Peyer's patch (tissue), 4 donors: ENCODE measurements at regions not wholly inside any gene's neighbourhood (a gene's known extent, or its start where the extent isn't known, plus 50 kb on each side); places are given as distances from the start of the nearest gene placed in this dataset.

Experiments used
- DNase-seq, 3 donors: peaks; one replicate each; pipeline ENCODE4 v3.0.0-alpha.2; 2017 to 2019
- H3K27ac ChIP-seq, 4 donors: fragments of 200-600 bp; sonication (generic); one replicate each; pipeline ENCODE4 v1.5.1; 2016 to 2019
- H3K27me3 ChIP-seq, 2 donors: fragments of 200-600 bp; sonication (generic); one replicate each; pipeline ENCODE4 v1.5.1; 2019
- H3K36me3 ChIP-seq, 3 donors: fragments of 200-600 bp; sonication (generic); one replicate each; pipeline ENCODE4 v1.5.1; 2016 to 2019
- H3K4me1 ChIP-seq, 4 donors: fragments of 200-600 bp; sonication (generic); one replicate each; pipeline ENCODE4 v1.5.1; 2016 to 2019
- H3K4me3 ChIP-seq, 4 donors: fragments of 200-600 bp; sonication (generic); 1 replicate in 3 of 4; 2 replicates in 1 of 4; pipeline ENCODE4 v1.5.1; 2016 to 2019; ENCODE audit warnings: mild to moderate bottlenecking in 1 of 4
- H3K9me3 ChIP-seq, 4 donors: fragments of 200-600 bp; sonication (generic); one replicate each; pipeline ENCODE4 v1.5.1; 2016 to 2019; ENCODE audit warnings: mild to moderate bottlenecking in 1 of 4
- POLR2A ChIP-seq, 2 donors: fragments of 450-650 bp; IDR thresholded peaks; one replicate each; pipeline ENCODE4 v1.5.1; 2017; ENCODE audit warnings: antibody characterized with exemption in 2 of 2, mild to moderate bottlenecking in 2 of 2, moderate library complexity in 2 of 2
- TF ChIP-seq, protein P1 (sequence below), 6 experiments: fragments of 450-650 bp in 4 of 6; fragments of 200-600 bp in 2 of 6; sonication (generic) in 1 of 6; IDR thresholded peaks; one replicate each; pipeline ENCODE4 v1.5.1; 2017 to 2019; ENCODE audit warnings: antibody characterized with exemption in 6 of 6, mild to moderate bottlenecking in 3 of 6, moderate library complexity in 1 of 6

DNA sequence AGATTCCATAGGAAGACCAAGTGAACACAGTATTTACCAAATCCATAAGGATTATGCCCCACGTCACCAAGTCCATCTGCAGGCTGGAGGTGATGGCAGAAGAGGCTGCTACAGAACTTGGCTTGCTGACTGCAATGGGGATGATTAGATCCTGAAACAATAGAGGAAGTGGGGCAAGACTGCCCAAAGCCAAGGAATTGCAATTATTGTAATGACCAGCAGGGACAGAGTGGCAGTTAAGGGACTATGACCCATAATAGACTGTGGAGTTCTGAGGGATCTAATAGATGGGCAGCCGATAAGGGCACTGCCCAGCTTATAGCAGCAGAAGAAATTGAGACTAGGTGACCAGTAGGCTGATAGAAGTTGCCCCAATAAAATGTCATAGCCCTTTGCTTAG is 108.4 kb downstream of the MINAR1 start:
- H3K4me3 ChIP-seq: no peak overlapping the region
- no peaks in the 10 kb centered on the region for H3K36me3 ChIP-seq
- no peaks in the 10 kb centered on the region for H3K27me3 ChIP-seq
- no peak for DNase-seq
- no peaks in the 10 kb centered on the region for H3K4me1 ChIP-seq
- TF ChIP-seq POLR2A (IDR thresholded peaks at IDR 0.05): no peak
- TF ChIP-seq, protein P1, sequence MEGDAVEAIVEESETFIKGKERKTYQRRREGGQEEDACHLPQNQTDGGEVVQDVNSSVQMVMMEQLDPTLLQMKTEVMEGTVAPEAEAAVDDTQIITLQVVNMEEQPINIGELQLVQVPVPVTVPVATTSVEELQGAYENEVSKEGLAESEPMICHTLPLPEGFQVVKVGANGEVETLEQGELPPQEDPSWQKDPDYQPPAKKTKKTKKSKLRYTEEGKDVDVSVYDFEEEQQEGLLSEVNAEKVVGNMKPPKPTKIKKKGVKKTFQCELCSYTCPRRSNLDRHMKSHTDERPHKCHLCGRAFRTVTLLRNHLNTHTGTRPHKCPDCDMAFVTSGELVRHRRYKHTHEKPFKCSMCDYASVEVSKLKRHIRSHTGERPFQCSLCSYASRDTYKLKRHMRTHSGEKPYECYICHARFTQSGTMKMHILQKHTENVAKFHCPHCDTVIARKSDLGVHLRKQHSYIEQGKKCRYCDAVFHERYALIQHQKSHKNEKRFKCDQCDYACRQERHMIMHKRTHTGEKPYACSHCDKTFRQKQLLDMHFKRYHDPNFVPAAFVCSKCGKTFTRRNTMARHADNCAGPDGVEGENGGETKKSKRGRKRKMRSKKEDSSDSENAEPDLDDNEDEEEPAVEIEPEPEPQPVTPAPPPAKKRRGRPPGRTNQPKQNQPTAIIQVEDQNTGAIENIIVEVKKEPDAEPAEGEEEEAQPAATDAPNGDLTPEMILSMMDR (IDR thresholded peaks at IDR 0.05): no peak
- H3K9me3 ChIP-seq: no peaks in the 10 kb centered on the region
- no peak overlapping the region for H3K27ac ChIP-seq

DNA sequence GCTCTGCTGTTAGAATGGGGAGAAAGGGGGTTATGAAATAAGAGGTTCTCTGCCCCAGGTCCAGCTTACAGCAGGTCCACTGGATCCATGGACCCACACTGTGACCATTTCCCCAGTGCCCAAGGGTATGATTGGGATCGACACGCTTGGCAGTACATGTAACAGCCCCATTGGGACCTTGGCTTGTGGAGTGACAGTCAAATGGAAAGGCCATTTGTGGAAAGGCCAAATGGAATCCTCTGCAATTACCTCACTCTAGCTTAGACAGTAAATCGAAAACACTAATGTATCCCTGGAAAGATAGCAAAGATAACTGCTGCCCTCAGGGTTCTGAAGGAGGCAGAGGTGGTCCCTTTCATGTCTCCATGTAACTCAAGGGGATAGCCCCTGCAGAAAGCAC is 109.1 kb downstream of the MINAR1 start:
- Histone ChIP-seq H3K9me3 (no peaks in the 10 kb centered on the region), H3K27ac (no peak overlapping the region), H3K4me1 (no peaks in the 10 kb centered on the region), H3K27me3 (no peaks in the 10 kb centered on the region), H3K4me3 (no peak overlapping the region), H3K36me3 (no peaks in the 10 kb centered on the region)
- DNase-seq: no peak
- TF ChIP-seq POLR2A (IDR thresholded peaks at IDR 0.05): no peak
- TF ChIP-seq, protein P1 (IDR thresholded peaks at IDR 0.05): no peak

DNA sequence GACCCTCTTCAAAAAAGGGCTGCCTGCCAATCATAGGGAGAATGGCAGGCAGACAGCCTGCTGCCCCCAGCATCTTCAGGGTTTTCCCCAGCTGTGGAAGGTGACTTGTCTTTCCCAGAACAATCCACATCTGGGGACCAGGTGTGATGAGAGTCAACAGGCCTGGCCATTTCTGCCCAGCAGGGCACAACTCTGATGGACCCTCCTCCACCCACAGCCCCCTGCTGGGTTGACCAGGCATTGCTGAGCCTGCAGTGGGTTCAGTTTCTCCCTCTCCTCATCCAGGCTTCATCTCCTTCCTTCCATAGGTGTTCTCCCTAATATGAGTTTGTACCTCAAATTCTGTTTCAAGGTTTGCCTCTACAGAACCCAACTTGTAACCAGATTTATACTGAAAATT is 111.0 kb downstream of the MINAR1 start:
- Histone ChIP-seq H3K36me3 (no peaks in the 10 kb centered on the region), H3K9me3 (no peaks in the 10 kb centered on the region), H3K4me1 (no peaks in the 10 kb centered on the region), H3K27ac (no peak overlapping the region), H3K27me3 (no peaks in the 10 kb centered on the region), H3K4me3 (no peak overlapping the region)
- DNase-seq: no peak
- TF ChIP-seq, protein P1 (IDR thresholded peaks at IDR 0.05): no peak
- TF ChIP-seq POLR2A (IDR thresholded peaks at IDR 0.05): no peak

DNA sequence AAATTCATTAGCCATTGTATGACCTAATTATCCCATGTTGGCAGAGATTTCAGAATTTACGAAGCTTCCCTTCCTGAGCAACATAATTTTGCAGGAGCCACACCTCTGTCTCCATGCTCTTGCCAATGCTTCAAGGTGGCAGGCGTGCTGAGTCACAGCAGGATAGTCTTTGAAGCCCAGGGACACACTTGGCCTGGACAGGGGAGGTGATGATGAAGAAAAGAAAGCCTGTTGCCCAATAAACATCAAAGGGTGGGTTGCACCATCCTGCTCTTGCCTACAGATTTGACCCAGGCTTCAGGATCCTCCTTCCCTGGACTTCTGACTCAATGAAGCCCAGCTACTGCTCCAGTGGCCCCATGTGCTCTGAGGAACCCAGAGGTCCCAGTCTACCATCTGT is 117.1 kb downstream of the MINAR1 start:
- H3K27me3 ChIP-seq: no peaks in the 10 kb centered on the region
- DNase-seq: no peak
- H3K36me3 ChIP-seq: no peaks in the 10 kb centered on the region
- TF ChIP-seq POLR2A (IDR thresholded peaks at IDR 0.05): no peak
- H3K9me3 ChIP-seq: no peaks in the 10 kb centered on the region
- no peak overlapping the region for H3K4me3 ChIP-seq
- H3K27ac ChIP-seq: no peak overlapping the region
- H3K4me1 ChIP-seq: no peaks in the 10 kb centered on the region

DNA sequence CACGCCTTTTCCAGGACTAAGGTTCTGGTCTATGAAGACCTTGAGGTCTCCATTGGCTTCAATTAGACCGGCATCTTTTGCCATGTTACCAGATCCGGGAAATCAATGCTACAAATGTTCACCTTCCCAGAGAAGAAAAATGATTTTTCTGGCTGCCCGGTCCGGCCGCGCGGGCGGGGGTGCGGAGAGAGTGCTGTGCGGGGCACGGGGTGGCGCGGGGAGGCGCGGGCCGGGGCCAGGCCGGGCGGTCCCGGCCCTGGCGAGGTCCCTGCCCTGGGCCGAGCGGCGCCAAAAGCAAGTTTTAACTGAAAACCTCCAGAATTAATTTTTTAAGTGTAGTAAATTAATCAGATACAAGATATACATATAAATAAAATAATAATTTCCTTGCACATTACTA is 128.2 kb downstream of the MINAR1 start:
- H3K36me3 ChIP-seq: no peaks in the 10 kb centered on the region
- no peaks in the 10 kb centered on the region for H3K4me1 ChIP-seq
- no peak overlapping the region for H3K4me3 ChIP-seq
- no peaks in the 10 kb centered on the region for H3K9me3 ChIP-seq
- H3K27ac ChIP-seq: no peak overlapping the region
- H3K27me3 ChIP-seq: no peaks in the 10 kb centered on the region
- DNase-seq: no peak
- TF ChIP-seq, protein P1 (IDR thresholded peaks at IDR 0.05): no peak
- no peak for TF ChIP-seq POLR2A (IDR thresholded peaks at IDR 0.05)

DNA sequence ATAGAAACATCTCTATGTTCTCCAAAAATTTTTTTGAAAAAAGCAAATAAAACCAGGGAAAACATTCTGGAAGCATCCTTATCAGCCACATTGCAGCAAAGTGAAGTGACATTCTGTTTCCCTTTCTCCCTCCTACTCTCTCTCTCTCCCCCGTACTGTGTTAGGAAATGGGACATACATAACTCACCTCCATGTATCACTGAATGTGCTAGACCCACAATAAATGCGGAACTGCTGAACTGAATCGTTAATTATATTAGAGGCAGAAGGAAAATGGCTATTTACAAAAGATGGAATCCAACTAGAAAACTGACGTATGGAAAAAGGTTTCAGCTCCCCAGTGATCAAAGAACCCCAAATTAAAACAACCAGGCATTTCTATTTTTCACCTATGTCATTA is 129.8 kb downstream of the MINAR1 start:
- Histone ChIP-seq H3K9me3 (no peaks in the 10 kb centered on the region), H3K4me3 (no peak overlapping the region), H3K4me1 (no peaks in the 10 kb centered on the region), H3K36me3 (no peaks in the 10 kb centered on the region), H3K27ac (no peak overlapping the region), H3K27me3 (no peaks in the 10 kb centered on the region)
- no peak for DNase-seq
- TF ChIP-seq POLR2A (IDR thresholded peaks at IDR 0.05): no peak
- TF ChIP-seq, protein P1 (IDR thresholded peaks at IDR 0.05): no peak
